ENCODE measurements at regions not wholly inside any gene's neighbourhood (a gene's known extent, or its start where the extent isn't known, plus 50 kb on each side); places are given as distances from the start of the nearest gene placed in this dataset.
"Not testable (repeated sequence)": the region's sequence is repeated elsewhere in the genome, so short reads cannot be mapped to it uniquely, and the experiment has no call there.

- WGBS, 5 donors = 89 to 94% (median 92%) methylated on average over 10 to 19 of the region's 19 CpGs
These were observed 111.7 kb upstream of the PGR start for GRCh38 chr11:101241160-101241795.

DNA sequence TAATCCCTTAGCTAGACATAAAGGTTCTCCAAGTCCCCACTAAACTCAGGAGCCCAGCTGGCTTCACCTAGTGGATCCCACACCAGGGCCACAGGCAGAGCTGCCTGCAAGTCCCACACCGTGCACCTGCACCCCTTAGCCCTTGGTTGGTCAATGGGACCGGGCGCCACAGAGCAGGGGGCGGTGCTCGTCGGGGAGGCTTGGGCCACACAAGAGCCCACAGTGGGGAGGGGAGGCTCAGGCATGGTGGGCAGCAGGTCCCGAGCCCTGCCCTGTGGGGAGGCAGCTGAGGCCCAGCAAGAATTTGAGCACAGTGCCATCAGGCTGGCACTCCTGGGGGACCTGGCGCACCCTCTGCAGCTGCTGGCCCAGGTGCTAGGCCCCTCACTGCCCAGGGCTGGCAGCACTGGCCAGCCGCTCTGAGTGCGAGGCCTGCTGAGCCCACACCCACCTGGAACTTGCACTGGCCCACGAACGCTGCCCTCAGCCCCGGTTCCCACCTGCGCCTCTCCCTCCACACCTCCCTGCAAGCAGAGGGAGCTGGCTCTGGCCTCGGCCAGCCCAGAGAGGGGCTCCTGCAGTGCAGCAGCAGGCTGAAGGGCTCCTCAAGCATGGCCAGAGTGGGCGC, 101.7 kb upstream of the PGR start:
- H3K27me3 ChIP-seq; H3K36me3 ChIP-seq; H3K4me1 ChIP-seq; H3K27ac ChIP-seq; intact Hi-C loops (cut with DNase I; ENCODE audit: low total_unique reads); DNase-seq; H3K4me3 ChIP-seq: not testable (repeated sequence)
- WGBS, 5 donors = 89 to 96% (median 93%) methylated on average over 4 to 16 of the region's 16 CpGs; no CpG with 5 or more reads in 1 of the 5 donors
- H3K9me3 ChIP-seq = peaks cover 0 to 24% (median 16%) of the 10 kb centered on the region in 4 donors

More at GRCh38 chr11:101241160-101241795, 111.7 kb upstream of the PGR start:
- no peak overlapping the region for H3K4me3 ChIP-seq
- H3K9me3 ChIP-seq = peaks cover 0 to 10% (median 4%) of the 10 kb centered on the region in 4 donors
- H3K27ac ChIP-seq = no peak overlapping the region
- no peaks in the 10 kb centered on the region for H3K27me3 ChIP-seq
- H3K36me3 ChIP-seq = no peaks in the 10 kb centered on the region
- TF ChIP-seq EP300 (IDR thresholded peaks at IDR 0.05) = no peak
- TF ChIP-seq, protein P1, sequence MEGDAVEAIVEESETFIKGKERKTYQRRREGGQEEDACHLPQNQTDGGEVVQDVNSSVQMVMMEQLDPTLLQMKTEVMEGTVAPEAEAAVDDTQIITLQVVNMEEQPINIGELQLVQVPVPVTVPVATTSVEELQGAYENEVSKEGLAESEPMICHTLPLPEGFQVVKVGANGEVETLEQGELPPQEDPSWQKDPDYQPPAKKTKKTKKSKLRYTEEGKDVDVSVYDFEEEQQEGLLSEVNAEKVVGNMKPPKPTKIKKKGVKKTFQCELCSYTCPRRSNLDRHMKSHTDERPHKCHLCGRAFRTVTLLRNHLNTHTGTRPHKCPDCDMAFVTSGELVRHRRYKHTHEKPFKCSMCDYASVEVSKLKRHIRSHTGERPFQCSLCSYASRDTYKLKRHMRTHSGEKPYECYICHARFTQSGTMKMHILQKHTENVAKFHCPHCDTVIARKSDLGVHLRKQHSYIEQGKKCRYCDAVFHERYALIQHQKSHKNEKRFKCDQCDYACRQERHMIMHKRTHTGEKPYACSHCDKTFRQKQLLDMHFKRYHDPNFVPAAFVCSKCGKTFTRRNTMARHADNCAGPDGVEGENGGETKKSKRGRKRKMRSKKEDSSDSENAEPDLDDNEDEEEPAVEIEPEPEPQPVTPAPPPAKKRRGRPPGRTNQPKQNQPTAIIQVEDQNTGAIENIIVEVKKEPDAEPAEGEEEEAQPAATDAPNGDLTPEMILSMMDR (IDR thresholded peaks at IDR 0.05) = no peak
- no peak for TF ChIP-seq POLR2AphosphoS5 (IDR thresholded peaks at IDR 0.05)
- no peak for TF ChIP-seq POLR2A (IDR thresholded peaks at IDR 0.05)
- H3K4me1 ChIP-seq = no peaks in the 10 kb centered on the region
- DNase-seq = no peak
- intact Hi-C loops (cut with DNase I; ENCODE audit: low total_unique reads) = no loop called here

- TF ChIP-seq, protein P1 (IDR thresholded peaks at IDR 0.05) = no peak
- no peak for TF ChIP-seq EP300 (IDR thresholded peaks at IDR 0.05)
- TF ChIP-seq POLR2A (IDR thresholded peaks at IDR 0.05) = no peak
- no peak for TF ChIP-seq POLR2AphosphoS5 (IDR thresholded peaks at IDR 0.05)
- Histone ChIP-seq H3K27me3 (no peaks in the 10 kb centered on the region), H3K4me3 (no peak overlapping the region), H3K4me1 (no peaks in the 10 kb centered on the region), H3K9me3 (peaks cover 0 to 42% (median 19%) of the 10 kb centered on the region in 4 donors), H3K27ac (no peak overlapping the region), H3K36me3 (no peaks in the 10 kb centered on the region)
- DNase-seq = no peak
- 80 to 92% (median 84%) methylated on average over 5 of the region's 5 CpGs for WGBS, 5 donors
- intact Hi-C loops (cut with DNase I; ENCODE audit: low total_unique reads) = no loop called here
These were observed 97.0 kb upstream of the PGR start for GRCh38 chr11:101226617-101227016.

- 62 to 79% (median 67%) methylated on average over 2 of the region's 2 CpGs for WGBS, 5 donors
- TF ChIP-seq POLR2A (IDR thresholded peaks at IDR 0.05) = no peak
- TF ChIP-seq, protein P1 (IDR thresholded peaks at IDR 0.05) = no peak
- no peak for TF ChIP-seq POLR2AphosphoS5 (IDR thresholded peaks at IDR 0.05)
- TF ChIP-seq EP300 (IDR thresholded peaks at IDR 0.05) = no peak
- Histone ChIP-seq H3K9me3 (peaks cover 0 to 50% (median 21%) of the 10 kb centered on the region in 4 donors), H3K4me1 (no peaks in the 10 kb centered on the region), H3K27me3 (no peaks in the 10 kb centered on the region), H3K36me3 (no peaks in the 10 kb centered on the region), H3K27ac (no peak overlapping the region), H3K4me3 (no peak overlapping the region)
- intact Hi-C loops (cut with DNase I; ENCODE audit: low total_unique reads) = no loop called here
- no peak for DNase-seq
These were observed 94.6 kb upstream of the PGR start for GRCh38 chr11:101224221-101224620.

GRCh38 chr11:101218091-101218490, 88.5 kb upstream of the PGR start:
- 24 to 43% (median 28%) methylated on average over 2 of the region's 2 CpGs for WGBS, 5 donors
- H3K4me3 ChIP-seq; intact Hi-C loops (cut with DNase I; ENCODE audit: low total_unique reads); H3K27me3 ChIP-seq; H3K36me3 ChIP-seq; H3K4me1 ChIP-seq; H3K27ac ChIP-seq: not testable (repeated sequence)
- DNase-seq = peak in 1 of 2 donors; percentile 34
- peaks cover 0 to 35% (median 17%) of the 10 kb centered on the region in 4 donors for H3K9me3 ChIP-seq

GRCh38 chr11:101216091-101216490, 86.5 kb upstream of the PGR start:
- H3K36me3 ChIP-seq; intact Hi-C loops (cut with DNase I; ENCODE audit: low total_unique reads); H3K4me3 ChIP-seq; H3K27ac ChIP-seq; DNase-seq; H3K4me1 ChIP-seq; H3K27me3 ChIP-seq: not testable (repeated sequence)
- H3K9me3 ChIP-seq = peaks cover 0 to 35% (median 24%) of the 10 kb centered on the region in 4 donors
- WGBS, 5 donors = 33 to 61% (median 38%) methylated on average over 1 of the region's 1 CpG

All from stomach (tissue), 8 donors.